ENCODE measurements at regions not wholly inside any gene's neighbourhood (a gene's known extent, or its start where the extent isn't known, plus 50 kb on each side); places are given as distances from the start of the nearest gene placed in this dataset.

GRCh38 chr1:67955591-67955990, 94.8 kb downstream of the DIRAS3 start:
- DNase-seq = no peak
- no peaks in the 10 kb centered on the region for H3K36me3 Mint-ChIP-seq (ENCODE audit: low read depth)
- no peak for TF ChIP-seq CTCF (IDR thresholded peaks at IDR 0.05)
- no peak overlapping the region for H3K27ac Mint-ChIP-seq
- H3K4me3 Mint-ChIP-seq = no peak overlapping the region
- peaks cover 12% of the 10 kb centered on the region for H3K4me1 Mint-ChIP-seq
- peaks cover 8% of the 10 kb centered on the region for H3K27me3 Mint-ChIP-seq (ENCODE audit: low read depth, poor library complexity)
- H3K9me3 Mint-ChIP-seq = no peaks in the 10 kb centered on the region

- H3K9me3 Mint-ChIP-seq = no peaks in the 10 kb centered on the region
- peaks cover 12% of the 10 kb centered on the region for H3K4me1 Mint-ChIP-seq
- no peak overlapping the region for H3K4me3 Mint-ChIP-seq
- DNase-seq = no peak
- H3K27me3 Mint-ChIP-seq (ENCODE audit: low read depth, poor library complexity) = peaks cover 8% of the 10 kb centered on the region
- H3K36me3 Mint-ChIP-seq (ENCODE audit: low read depth) = no peaks in the 10 kb centered on the region
- H3K27ac Mint-ChIP-seq = no peak overlapping the region
- TF ChIP-seq CTCF (IDR thresholded peaks at IDR 0.05) = no peak
Observed at GRCh38 chr1:67953301-67953700, 97.1 kb downstream of the DIRAS3 start.

GRCh38 chr1:67952071-67952470, 98.4 kb downstream of the DIRAS3 start:
- no peak overlapping the region for H3K4me3 Mint-ChIP-seq
- H3K27me3 Mint-ChIP-seq (ENCODE audit: low read depth, poor library complexity) = peaks cover 8% of the 10 kb centered on the region
- H3K4me1 Mint-ChIP-seq = peaks cover 6% of the 10 kb centered on the region
- TF ChIP-seq CTCF (IDR thresholded peaks at IDR 0.05) = no peak
- no peaks in the 10 kb centered on the region for H3K36me3 Mint-ChIP-seq (ENCODE audit: low read depth)
- DNase-seq = no peak
- no peaks in the 10 kb centered on the region for H3K9me3 Mint-ChIP-seq
- no peak overlapping the region for H3K27ac Mint-ChIP-seq

GRCh38 chr1:67951014-67951413, 99.4 kb downstream of the DIRAS3 start:
- H3K27me3 Mint-ChIP-seq (ENCODE audit: low read depth, poor library complexity) = peaks cover 8% of the 10 kb centered on the region
- H3K36me3 Mint-ChIP-seq (ENCODE audit: low read depth) = no peaks in the 10 kb centered on the region
- H3K4me3 Mint-ChIP-seq = no peak overlapping the region
- H3K4me1 Mint-ChIP-seq = peaks cover 12% of the 10 kb centered on the region
- no peak overlapping the region for H3K27ac Mint-ChIP-seq
- no peaks in the 10 kb centered on the region for H3K9me3 Mint-ChIP-seq
- TF ChIP-seq CTCF (IDR thresholded peaks at IDR 0.05) = no peak
- DNase-seq = no peak

GRCh38 chr1:67948151-67949080, 102.0 kb downstream of the DIRAS3 start:
- Mint-ChIP-seq H3K27me3 (ENCODE audit: low read depth, poor library complexity) (peaks cover 4% of the 10 kb centered on the region), H3K36me3 (ENCODE audit: low read depth) (no peaks in the 10 kb centered on the region), H3K27ac (no peak overlapping the region), H3K4me3 (no peak overlapping the region), H3K9me3 (peaks cover 3% of the 10 kb centered on the region), H3K4me1 (peaks cover 20% of the 10 kb centered on the region)
- TF ChIP-seq CTCF (IDR thresholded peaks at IDR 0.05) = no peak
- no peak for DNase-seq

GRCh38 chr1:67947114-67947513, 103.3 kb downstream of the DIRAS3 start:
- Mint-ChIP-seq H3K9me3 (peaks cover 3% of the 10 kb centered on the region), H3K4me3 (no peak overlapping the region), H3K4me1 (peaks cover 20% of the 10 kb centered on the region), H3K36me3 (ENCODE audit: low read depth) (no peaks in the 10 kb centered on the region), H3K27ac (no peak overlapping the region), H3K27me3 (ENCODE audit: low read depth, poor library complexity) (peaks cover 2% of the 10 kb centered on the region)
- no peak for DNase-seq
- no peak for TF ChIP-seq CTCF (IDR thresholded peaks at IDR 0.05)

All from nephron progenitor cell (in vitro differentiated cells).